OCI-LY7 (cell line): ENCODE measurements at regions not wholly inside any gene's neighbourhood (a gene's known extent, or its start where the extent isn't known, plus 50 kb on each side); places are given as distances from the start of the nearest gene placed in this dataset.

Experiments used
- EZH2phosphoT487 ChIP-seq: fragments of 200-600 bp; sonication (generic); IDR thresholded peaks from 2 replicates; pipeline ENCODE4 v1.6.1; 2018; ENCODE audit warnings: low read depth, borderline replicate concordance, mild to moderate bottlenecking, mixed run types, antibody characterized with exemption, low read length, moderate library complexity, mixed read lengths
- TF ChIP-seq, protein P1 (sequence below): fragments of 200-600 bp; sonication (generic); conservative IDR thresholded peaks from 2 replicates; pipeline ENCODE4 v1.5.1; 2014; ENCODE audit warnings: mild to moderate bottlenecking, antibody characterized with exemption, low read length, moderate library complexity, mixed read lengths

DNA sequence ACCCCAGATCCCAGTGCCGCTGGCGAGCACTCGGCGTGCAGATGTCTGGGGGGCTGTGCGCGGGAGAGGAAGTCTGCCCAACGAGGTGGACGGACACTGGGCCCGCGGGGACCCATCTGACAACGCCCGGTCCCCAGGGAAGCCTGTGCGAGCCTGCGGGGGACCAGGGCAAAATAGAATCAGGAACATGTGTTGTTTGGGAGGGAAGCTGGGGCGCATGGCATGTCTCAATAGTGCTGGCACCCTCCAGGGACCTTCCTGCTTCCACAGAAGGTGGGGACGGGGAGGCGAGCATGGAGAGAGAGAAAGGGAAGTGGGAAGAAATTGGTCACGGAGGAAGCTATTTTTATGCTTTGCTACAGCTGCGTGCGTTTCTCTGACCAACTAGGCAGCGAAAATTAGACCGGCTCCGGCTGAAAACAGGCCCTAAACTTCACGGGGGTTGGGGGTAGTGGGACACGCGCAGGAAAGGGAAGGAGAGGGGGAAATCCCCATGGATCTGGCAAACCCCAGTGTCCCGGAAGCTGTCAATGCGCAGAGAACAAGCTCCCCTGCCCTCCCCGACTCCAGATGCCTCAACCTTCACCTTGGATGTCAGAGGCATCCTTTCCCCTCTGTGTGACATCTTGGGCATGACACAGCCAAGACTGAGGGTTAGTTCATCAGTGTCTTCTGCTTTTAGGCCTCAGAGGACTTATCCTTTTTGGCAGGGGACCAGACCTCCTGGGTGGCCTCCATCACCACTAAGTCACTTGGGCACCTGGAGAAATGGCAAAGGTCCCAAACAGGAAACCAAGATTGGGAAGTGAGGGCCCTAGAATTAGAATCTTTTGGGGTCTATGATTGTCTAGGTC lies 169.8 kb upstream of the BCOR start:
- TF ChIP-seq, protein P1, sequence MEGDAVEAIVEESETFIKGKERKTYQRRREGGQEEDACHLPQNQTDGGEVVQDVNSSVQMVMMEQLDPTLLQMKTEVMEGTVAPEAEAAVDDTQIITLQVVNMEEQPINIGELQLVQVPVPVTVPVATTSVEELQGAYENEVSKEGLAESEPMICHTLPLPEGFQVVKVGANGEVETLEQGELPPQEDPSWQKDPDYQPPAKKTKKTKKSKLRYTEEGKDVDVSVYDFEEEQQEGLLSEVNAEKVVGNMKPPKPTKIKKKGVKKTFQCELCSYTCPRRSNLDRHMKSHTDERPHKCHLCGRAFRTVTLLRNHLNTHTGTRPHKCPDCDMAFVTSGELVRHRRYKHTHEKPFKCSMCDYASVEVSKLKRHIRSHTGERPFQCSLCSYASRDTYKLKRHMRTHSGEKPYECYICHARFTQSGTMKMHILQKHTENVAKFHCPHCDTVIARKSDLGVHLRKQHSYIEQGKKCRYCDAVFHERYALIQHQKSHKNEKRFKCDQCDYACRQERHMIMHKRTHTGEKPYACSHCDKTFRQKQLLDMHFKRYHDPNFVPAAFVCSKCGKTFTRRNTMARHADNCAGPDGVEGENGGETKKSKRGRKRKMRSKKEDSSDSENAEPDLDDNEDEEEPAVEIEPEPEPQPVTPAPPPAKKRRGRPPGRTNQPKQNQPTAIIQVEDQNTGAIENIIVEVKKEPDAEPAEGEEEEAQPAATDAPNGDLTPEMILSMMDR, result peak; percentile 20; the same call in 1 of the 2 replicates
- no peak for TF ChIP-seq EZH2phosphoT487
